HEK293 (cell line): ENCODE measurements at regions not wholly inside any gene's neighbourhood (a gene's known extent, or its start where the extent isn't known, plus 50 kb on each side); places are given as distances from the start of the nearest gene placed in this dataset.

ENCODE experiments used
- CTCF ChIA-PET: fragments of 350-600 bp; formaldehyde crosslinking; extraction: SDS; loops from one replicate; lab custom pipeline; 2021; ENCODE audit warnings: antibody characterized with exemption; lab: Yijun Ruan, JAX
- POLR2A ChIA-PET: fragments of 300-600 bp; formaldehyde crosslinking; extraction: SDS; loops from one replicate; lab custom pipeline; 2020; ENCODE audit warnings: antibody characterized with exemption, inconsistent platforms; lab: Yijun Ruan, JAX
- H3K27ac ChIP-seq: fragments of 200-500 bp; sonication (Bioruptor generic); 2 replicates; pipeline ENCODE4 v1.5.1; 2014; ENCODE audit warnings: low read depth, low read length, control low read depth, inconsistent platforms; ENCODE audit errors: extremely low read depth
- H3K36me3 ChIP-seq, 2 experiments: fragments of 200-500 bp in 1 of 2; sonication (Bioruptor generic) in 1 of 2; 1 replicate in 1 of 2; 2 replicates in 1 of 2; pipeline ENCODE4 v1.5.1; 2014 to 2017; ENCODE audit warnings: inconsistent platforms in 2 of 2, low read length in 2 of 2; ENCODE audit not compliant: control insufficient read depth in 2 of 2, insufficient read depth in 1 of 2
- H3K4me1 ChIP-seq: fragments of 200-500 bp; sonication (Bioruptor generic); 2 replicates; pipeline ENCODE4 v1.5.1; 2014; ENCODE audit warnings: mild to moderate bottlenecking, low read length, inconsistent platforms; ENCODE audit not compliant: control insufficient read depth, insufficient read depth
- H3K4me3 ChIP-seq: 2 replicates; pipeline ENCODE4 v1.5.1; 2011; ENCODE audit warnings: low read depth, mild to moderate bottlenecking, control low read depth, low read length, moderate library complexity
- H3K9me3 ChIP-seq: fragments of 200-500 bp; sonication (Bioruptor generic); 2 replicates; pipeline ENCODE4 v1.5.1; 2014; ENCODE audit warnings: low read depth, low read length, inconsistent platforms; ENCODE audit not compliant: control insufficient read depth, insufficient read depth
- MEIS1 ChIP-seq: sonication (generic); formaldehyde crosslinking; IDR thresholded peaks from 2 replicates; pipeline ENCODE4 v1.8.1; 2022; ENCODE audit warnings: missing genetic modification reagents, mild to moderate bottlenecking, borderline replicate concordance
- YY2 ChIP-seq: fragments of 450-650 bp; formaldehyde crosslinking; IDR thresholded peaks from 2 replicates; pipeline ENCODE4 v1.5.1; 2016; ENCODE audit warnings: missing biosample characterization, missing genetic modification characterization
- ZBTB17 ChIP-seq: fragments of 450-650 bp; formaldehyde crosslinking; IDR thresholded peaks from 2 replicates; pipeline ENCODE4 v1.5.1; 2016; ENCODE audit warnings: missing biosample characterization, missing genetic modification characterization
- ZBTB7A ChIP-seq: fragments of 450-650 bp; formaldehyde crosslinking; IDR thresholded peaks from 2 replicates; pipeline ENCODE4 v1.5.1; 2016; ENCODE audit warnings: low read depth, missing biosample characterization, missing genetic modification characterization
- ZNF138 ChIP-seq: fragments of 450-650 bp; formaldehyde crosslinking; IDR thresholded peaks from 2 replicates; pipeline ENCODE4 v1.5.1; 2016; ENCODE audit warnings: missing biosample characterization, missing genetic modification characterization, borderline replicate concordance
- ZNF19 ChIP-seq: fragments of 450-650 bp; formaldehyde crosslinking; IDR thresholded peaks from 2 replicates; pipeline ENCODE4; 2016; ENCODE audit warnings: missing biosample characterization, missing genetic modification characterization, low read depth
- ZNF24 ChIP-seq: fragments of 450-650 bp; formaldehyde crosslinking; IDR thresholded peaks from 2 replicates; pipeline ENCODE4 v1.5.1; 2016; ENCODE audit warnings: missing biosample characterization, missing genetic modification characterization
- ZNF292 ChIP-seq: fragments of 450-650 bp; formaldehyde crosslinking; IDR thresholded peaks from 2 replicates; pipeline ENCODE4 v1.5.1; 2016; ENCODE audit warnings: low read depth, missing biosample characterization, missing genetic modification characterization, borderline replicate concordance
- ZNF423 ChIP-seq: fragments of 450-650 bp; formaldehyde crosslinking; IDR thresholded peaks from 2 replicates; pipeline ENCODE4 v1.5.1; 2016; ENCODE audit warnings: missing biosample characterization, missing genetic modification characterization
- ZNF473 ChIP-seq: fragments of 450-650 bp; formaldehyde crosslinking; IDR thresholded peaks from 2 replicates; pipeline ENCODE4 v1.5.1; 2017; ENCODE audit warnings: missing biosample characterization, missing genetic modification characterization
- ZNF621 ChIP-seq: fragments of 450-650 bp; formaldehyde crosslinking; IDR thresholded peaks from 2 replicates; pipeline ENCODE4 v1.5.1; 2017; ENCODE audit warnings: missing biosample characterization, missing genetic modification characterization
- ZNF624 ChIP-seq: fragments of 450-650 bp; formaldehyde crosslinking; IDR thresholded peaks from 2 replicates; pipeline ENCODE4 v1.5.1; 2017; ENCODE audit warnings: missing biosample characterization, missing genetic modification characterization
- ZNF777 ChIP-seq: fragments of 450-650 bp; formaldehyde crosslinking; IDR thresholded peaks from 2 replicates; pipeline ENCODE4 v1.5.1; 2017; ENCODE audit warnings: missing biosample characterization, missing genetic modification characterization, borderline replicate concordance
- ZSCAN23 ChIP-seq: fragments of 450-650 bp; formaldehyde crosslinking; IDR thresholded peaks from 2 replicates; pipeline ENCODE4 v1.5.1; 2016; ENCODE audit warnings: missing biosample characterization, missing genetic modification characterization
- TF ChIP-seq, protein P1 (sequence below): fragments of 450-650 bp; formaldehyde crosslinking; optimal IDR thresholded peaks from 2 replicates; pipeline ENCODE3; 2016; ENCODE audit warnings: missing biosample characterization, mild to moderate bottlenecking, missing genetic modification characterization
- TF ChIP-seq, protein P2 (sequence below): sonication (generic); formaldehyde crosslinking; IDR thresholded peaks from 2 replicates; pipeline ENCODE4 v1.8.1; 2022; ENCODE audit warnings: mild to moderate bottlenecking, moderate library complexity, missing genetic modification reagents
- TF ChIP-seq, protein P3 (sequence below): fragments of 450-650 bp; formaldehyde crosslinking; IDR thresholded peaks from 2 replicates; pipeline ENCODE4 v1.5.1; 2016; ENCODE audit warnings: missing biosample characterization, missing genetic modification characterization
- TF ChIP-seq, protein P4 (sequence below): fragments of 450-650 bp; formaldehyde crosslinking; IDR thresholded peaks from 2 replicates; pipeline ENCODE4 v1.5.1; 2016; ENCODE audit warnings: missing biosample characterization, missing genetic modification characterization, borderline replicate concordance

DNA sequence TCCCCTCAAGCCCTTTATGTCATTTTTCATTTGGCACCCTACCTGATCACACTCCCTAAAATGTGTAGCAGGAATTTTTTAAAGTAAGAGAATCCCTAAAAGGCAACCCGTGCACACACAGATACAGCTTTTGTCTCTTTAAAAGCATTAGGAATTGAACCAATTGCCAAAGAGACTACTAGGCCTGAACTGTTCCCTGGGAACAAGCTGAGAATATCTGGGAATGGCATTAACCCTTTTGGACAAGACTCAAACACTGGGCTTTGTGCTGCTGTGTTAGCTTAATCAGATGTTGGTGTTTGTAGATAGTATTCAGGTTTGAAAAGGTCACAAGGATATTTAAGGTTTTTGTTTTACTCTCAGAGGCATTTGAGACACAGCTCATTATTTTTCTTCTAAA is 414.4 kb upstream of the PDZRN3 start:
- ChIA-PET POLR2A (no interaction called here), CTCF (no interaction called here)
- no peaks in the 10 kb centered on the region for H3K36me3 ChIP-seq
- no peaks in the 10 kb centered on the region for H3K9me3 ChIP-seq
- TF ChIP-seq ZNF19 (tag by site-specific recombination), result no peak
- H3K4me1 ChIP-seq, result no peaks in the 10 kb centered on the region
- no peak overlapping the region for H3K27ac ChIP-seq
- H3K4me3 ChIP-seq, result no peak overlapping the region

DNA sequence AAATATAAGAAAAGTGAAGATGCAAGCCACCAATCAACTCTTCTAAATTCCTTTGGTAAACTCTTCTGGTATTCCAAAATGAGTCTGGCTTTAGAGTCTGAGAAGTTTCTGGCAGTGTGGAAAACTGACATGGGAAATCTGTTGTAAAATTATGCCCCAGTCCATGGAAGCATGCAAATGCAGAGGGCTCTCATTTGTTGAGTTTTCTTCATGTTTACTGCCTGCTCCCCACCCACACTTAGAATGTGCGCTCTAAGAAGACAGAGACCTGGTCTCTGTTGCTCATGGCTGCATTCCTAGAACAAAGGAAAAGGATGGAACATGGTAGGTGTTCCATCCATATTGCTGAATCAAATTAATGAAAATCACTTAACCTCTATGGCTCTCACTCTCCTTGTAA is 411.8 kb upstream of the PDZRN3 start:
- ChIA-PET CTCF (no interaction called here), POLR2A (no interaction called here)
- Histone ChIP-seq H3K9me3 (no peaks in the 10 kb centered on the region), H3K27ac (no peak overlapping the region), H3K4me1 (no peaks in the 10 kb centered on the region)
- TF ChIP-seq ZBTB17 (no peak), ZNF624 (tag by site-specific recombination) (no peak), ZNF138 (tag by site-specific recombination) (no peak), MEIS1 (CRISPR knock-in tag) (no peak), ZSCAN23 (tag by site-specific recombination) (no peak), YY2 (tag by site-specific recombination) (no peak), ZNF621 (tag by site-specific recombination) (no peak), ZNF423 (no peak), ZNF292 (no peak), ZBTB7A (tag by site-specific recombination) (no peak), ZNF24 (tag by site-specific recombination) (no peak), ZNF777 (tag by site-specific recombination) (no peak), ZNF473 (tag by site-specific recombination) (no peak)
- TF ChIP-seq, protein P1, sequence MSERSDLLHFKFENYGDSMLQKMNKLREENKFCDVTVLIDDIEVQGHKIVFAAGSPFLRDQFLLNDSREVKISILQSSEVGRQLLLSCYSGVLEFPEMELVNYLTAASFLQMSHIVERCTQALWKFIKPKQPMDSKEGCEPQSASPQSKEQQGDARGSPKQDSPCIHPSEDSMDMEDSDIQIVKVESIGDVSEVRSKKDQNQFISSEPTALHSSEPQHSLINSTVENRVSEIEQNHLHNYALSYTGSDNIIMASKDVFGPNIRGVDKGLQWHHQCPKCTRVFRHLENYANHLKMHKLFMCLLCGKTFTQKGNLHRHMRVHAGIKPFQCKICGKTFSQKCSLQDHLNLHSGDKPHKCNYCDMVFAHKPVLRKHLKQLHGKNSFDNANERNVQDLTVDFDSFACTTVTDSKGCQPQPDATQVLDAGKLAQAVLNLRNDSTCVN, result no peak
- TF ChIP-seq, protein P2, sequence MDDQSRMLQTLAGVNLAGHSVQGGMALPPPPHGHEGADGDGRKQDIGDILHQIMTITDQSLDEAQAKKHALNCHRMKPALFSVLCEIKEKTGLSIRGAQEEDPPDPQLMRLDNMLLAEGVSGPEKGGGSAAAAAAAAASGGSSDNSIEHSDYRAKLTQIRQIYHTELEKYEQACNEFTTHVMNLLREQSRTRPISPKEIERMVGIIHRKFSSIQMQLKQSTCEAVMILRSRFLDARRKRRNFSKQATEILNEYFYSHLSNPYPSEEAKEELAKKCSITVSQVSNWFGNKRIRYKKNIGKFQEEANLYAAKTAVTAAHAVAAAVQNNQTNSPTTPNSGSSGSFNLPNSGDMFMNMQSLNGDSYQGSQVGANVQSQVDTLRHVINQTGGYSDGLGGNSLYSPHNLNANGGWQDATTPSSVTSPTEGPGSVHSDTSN (CRISPR knock-in tag), result no peak
- TF ChIP-seq, protein P3, sequence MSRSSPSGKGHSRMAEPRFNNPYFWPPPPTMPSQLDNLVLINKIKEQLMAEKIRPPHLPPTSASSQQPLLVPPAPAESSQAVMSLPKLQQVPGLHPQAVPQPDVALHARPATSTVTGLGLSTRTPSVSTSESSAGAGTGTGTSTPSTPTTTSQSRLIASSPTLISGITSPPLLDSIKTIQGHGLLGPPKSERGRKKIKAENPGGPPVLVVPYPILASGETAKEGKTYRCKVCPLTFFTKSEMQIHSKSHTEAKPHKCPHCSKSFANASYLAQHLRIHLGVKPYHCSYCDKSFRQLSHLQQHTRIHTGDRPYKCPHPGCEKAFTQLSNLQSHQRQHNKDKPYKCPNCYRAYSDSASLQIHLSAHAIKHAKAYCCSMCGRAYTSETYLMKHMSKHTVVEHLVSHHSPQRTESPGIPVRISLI (tag by site-specific recombination), result no peak
- TF ChIP-seq, protein P4, sequence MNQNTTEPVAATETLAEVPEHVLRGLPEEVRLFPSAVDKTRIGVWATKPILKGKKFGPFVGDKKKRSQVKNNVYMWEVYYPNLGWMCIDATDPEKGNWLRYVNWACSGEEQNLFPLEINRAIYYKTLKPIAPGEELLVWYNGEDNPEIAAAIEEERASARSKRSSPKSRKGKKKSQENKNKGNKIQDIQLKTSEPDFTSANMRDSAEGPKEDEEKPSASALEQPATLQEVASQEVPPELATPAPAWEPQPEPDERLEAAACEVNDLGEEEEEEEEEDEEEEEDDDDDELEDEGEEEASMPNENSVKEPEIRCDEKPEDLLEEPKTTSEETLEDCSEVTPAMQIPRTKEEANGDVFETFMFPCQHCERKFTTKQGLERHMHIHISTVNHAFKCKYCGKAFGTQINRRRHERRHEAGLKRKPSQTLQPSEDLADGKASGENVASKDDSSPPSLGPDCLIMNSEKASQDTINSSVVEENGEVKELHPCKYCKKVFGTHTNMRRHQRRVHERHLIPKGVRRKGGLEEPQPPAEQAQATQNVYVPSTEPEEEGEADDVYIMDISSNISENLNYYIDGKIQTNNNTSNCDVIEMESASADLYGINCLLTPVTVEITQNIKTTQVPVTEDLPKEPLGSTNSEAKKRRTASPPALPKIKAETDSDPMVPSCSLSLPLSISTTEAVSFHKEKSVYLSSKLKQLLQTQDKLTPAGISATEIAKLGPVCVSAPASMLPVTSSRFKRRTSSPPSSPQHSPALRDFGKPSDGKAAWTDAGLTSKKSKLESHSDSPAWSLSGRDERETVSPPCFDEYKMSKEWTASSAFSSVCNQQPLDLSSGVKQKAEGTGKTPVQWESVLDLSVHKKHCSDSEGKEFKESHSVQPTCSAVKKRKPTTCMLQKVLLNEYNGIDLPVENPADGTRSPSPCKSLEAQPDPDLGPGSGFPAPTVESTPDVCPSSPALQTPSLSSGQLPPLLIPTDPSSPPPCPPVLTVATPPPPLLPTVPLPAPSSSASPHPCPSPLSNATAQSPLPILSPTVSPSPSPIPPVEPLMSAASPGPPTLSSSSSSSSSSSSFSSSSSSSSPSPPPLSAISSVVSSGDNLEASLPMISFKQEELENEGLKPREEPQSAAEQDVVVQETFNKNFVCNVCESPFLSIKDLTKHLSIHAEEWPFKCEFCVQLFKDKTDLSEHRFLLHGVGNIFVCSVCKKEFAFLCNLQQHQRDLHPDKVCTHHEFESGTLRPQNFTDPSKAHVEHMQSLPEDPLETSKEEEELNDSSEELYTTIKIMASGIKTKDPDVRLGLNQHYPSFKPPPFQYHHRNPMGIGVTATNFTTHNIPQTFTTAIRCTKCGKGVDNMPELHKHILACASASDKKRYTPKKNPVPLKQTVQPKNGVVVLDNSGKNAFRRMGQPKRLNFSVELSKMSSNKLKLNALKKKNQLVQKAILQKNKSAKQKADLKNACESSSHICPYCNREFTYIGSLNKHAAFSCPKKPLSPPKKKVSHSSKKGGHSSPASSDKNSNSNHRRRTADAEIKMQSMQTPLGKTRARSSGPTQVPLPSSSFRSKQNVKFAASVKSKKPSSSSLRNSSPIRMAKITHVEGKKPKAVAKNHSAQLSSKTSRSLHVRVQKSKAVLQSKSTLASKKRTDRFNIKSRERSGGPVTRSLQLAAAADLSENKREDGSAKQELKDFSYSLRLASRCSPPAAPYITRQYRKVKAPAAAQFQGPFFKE, result no peak
- TF ChIP-seq, all 188 proteins: peak for 0
- no peaks in the 10 kb centered on the region for H3K36me3 ChIP-seq
- no peak overlapping the region for H3K4me3 ChIP-seq
